GM12892 (cell line): ENCODE measurements at regions not wholly inside any gene's neighbourhood (a gene's known extent, or its start where the extent isn't known, plus 50 kb on each side); places are given as distances from the start of the nearest gene placed in this dataset.

ENCODE experiments used
- POLR2A ChIP-seq: IDR thresholded peaks from 2 replicates; pipeline ENCODE4 v1.6.1; 2011; ENCODE audit warnings: low read depth, low read length, control low read depth
- POLR2AphosphoS5 ChIP-seq: IDR thresholded peaks from 2 replicates; pipeline ENCODE4 v1.6.1; 2011; ENCODE audit warnings: low read depth, low read length, control low read depth

DNA sequence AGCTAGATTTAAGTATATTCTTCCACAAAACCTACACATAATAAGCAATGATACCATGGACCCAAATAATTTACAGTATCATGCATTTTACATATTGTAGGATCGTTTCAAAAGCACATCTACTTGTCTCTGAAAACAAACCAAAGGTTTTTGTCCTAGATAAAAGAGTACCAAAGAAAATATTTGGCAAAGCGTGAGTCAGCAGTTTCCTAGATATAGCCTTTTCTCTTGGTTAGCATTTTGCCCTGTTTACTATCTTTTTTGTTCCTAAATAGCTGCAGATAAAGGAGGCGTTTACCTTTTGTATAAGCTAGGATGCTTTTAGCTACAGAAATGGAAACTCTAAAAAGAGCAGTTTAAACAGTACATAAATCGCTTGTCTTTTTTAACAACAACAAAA lies 305.8 kb upstream of the GULP1 start:
- TF ChIP-seq POLR2A = no peak
- no peak for TF ChIP-seq POLR2AphosphoS5
